Aorta (tissue), 5 donors: ENCODE measurements at regions not wholly inside any gene's neighbourhood (a gene's known extent, or its start where the extent isn't known, plus 50 kb on each side); places are given as distances from the start of the nearest gene placed in this dataset.
A peak's percentile ranks its signal among the peaks of the same experiment; 100 is the strongest.

ENCODE experiments used
- ATAC-seq: fragments of 200-7000 bp; cut with Tn5 transposase; one replicate; pipeline ENCODE4 v1.9.1; 2022; ENCODE audit warnings: moderate library complexity; ENCODE audit not compliant: low FRiP score
- DNase-seq, 2 donors: peaks; one replicate each; pipeline ENCODE4 v3.0.0-alpha.2; 2020
- H3K27ac ChIP-seq, 2 donors: one replicate each; pipeline ENCODE4 v1.5.1; 2013; ENCODE audit warnings: low read length in 2 of 2, mild to moderate bottlenecking in 2 of 2, moderate library complexity in 2 of 2, control low read depth in 1 of 2, inconsistent platforms in 1 of 2, low read depth in 1 of 2
- H3K27me3 ChIP-seq, 2 donors: one replicate each; pipeline ENCODE4 v1.6.1; 2013; ENCODE audit warnings: control low read depth in 1 of 2, low read length in 1 of 2, mild to moderate bottlenecking in 1 of 2, moderate library complexity in 1 of 2; ENCODE audit not compliant: insufficient read depth in 2 of 2, control insufficient read depth in 1 of 2
- H3K36me3 ChIP-seq, 2 donors: one replicate each; pipeline ENCODE4 v1.6.1; 2013; ENCODE audit warnings: control low read depth in 1 of 2, low read length in 1 of 2, mild to moderate bottlenecking in 1 of 2; ENCODE audit not compliant: insufficient read depth in 2 of 2, control insufficient read depth in 1 of 2
- H3K4me1 ChIP-seq, 2 donors: one replicate each; pipeline ENCODE4 v1.6.1; 2013; ENCODE audit warnings: low read length in 2 of 2, control low read depth in 1 of 2, mild to moderate bottlenecking in 1 of 2, moderate library complexity in 1 of 2; ENCODE audit not compliant: insufficient read depth in 2 of 2, control insufficient read depth in 1 of 2
- H3K4me3 ChIP-seq, 2 donors: one replicate each; pipeline ENCODE4 v1.5.1; 2013; ENCODE audit warnings: low read length in 2 of 2, control low read depth in 1 of 2, mild to moderate bottlenecking in 1 of 2
- H3K9me3 ChIP-seq: one replicate; pipeline ENCODE4 v1.6.1; 2013; ENCODE audit warnings: mild to moderate bottlenecking, low read length; ENCODE audit not compliant: control insufficient read depth
- WGBS, 2 donors: extraction: QIAGEN DNeasy Blood & Tissue Kit; methylation state at CpG; one replicate each; pipeline ENCODE4 v1.1.7; 2013; 5-methylcytosine and 5-hydroxymethylcytosine counted together
- intact Hi-C, 2 donors: fragments of 100-400 bp; cut with DNase I; formaldehyde crosslinking; loops; one replicate each; pipeline versions ENCODE4 v1.14.2 to v1.15.0; 2022
- donor health status: healthy with polysubstance abuse.
- donor health status: Bipolar disorder and iron deficiency.
- donor health status: DM: no; HTN: no; CAD: no.
- donor health status: DM: no; HTN: no; CAD: no.
- donor health status: DM: yes; HTN: yes; CAD: no.

DNA sequence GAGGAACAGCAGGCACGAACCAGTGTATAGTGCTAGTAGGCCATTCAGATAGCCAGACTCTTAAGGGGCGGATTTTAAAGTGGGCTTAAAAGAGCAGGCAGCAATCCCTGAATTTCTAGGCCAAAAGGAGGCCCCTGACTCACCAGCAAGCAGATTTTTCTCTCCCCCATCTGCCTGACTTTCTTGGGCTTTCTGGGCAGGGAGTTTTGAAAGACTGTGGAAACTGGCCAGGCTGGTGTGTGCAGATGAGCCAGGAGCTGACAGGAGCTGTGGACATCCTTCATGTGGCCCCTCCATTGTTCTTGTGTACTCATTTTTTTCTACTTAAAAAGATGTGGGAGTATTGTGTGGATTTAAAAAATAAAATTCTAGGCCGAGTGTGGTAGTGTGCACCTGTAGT is 59.0 kb downstream of the GLI2 start:
- ATAC-seq (no peak), DNase-seq (no peak)
- intact Hi-C loops: no loop called here
- H3K9me3 ChIP-seq: no peaks in the 10 kb centered on the region
- H3K27me3 ChIP-seq: no peaks in the 10 kb centered on the region
- no peaks in the 10 kb centered on the region for H3K4me1 ChIP-seq
- 87 to 94% methylated on average over 3 of the region's 3 CpGs for WGBS, 2 donors
- H3K27ac ChIP-seq: no peak overlapping the region
- no peak overlapping the region for H3K4me3 ChIP-seq
- no peaks in the 10 kb centered on the region for H3K36me3 ChIP-seq

DNA sequence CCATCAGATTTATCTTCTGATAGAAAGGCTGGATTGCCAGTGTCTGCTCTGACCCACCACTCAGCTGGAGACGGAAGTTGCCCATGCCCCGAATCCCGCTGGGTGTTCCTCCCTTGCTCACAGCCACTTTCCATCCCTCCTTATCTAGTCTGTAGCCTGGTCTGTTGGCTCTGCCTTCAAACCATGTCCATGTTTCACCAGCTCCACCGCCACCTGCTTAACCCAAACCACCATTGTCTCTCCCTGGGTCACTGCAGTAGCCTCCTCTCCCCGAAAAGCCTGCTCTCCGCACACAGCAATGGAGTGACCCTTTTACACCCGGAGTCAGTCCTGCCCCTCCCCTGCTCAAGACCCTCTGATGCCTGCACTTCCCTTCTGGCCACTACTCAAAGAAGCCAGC is 60.4 kb downstream of the GLI2 start:
- Histone ChIP-seq H3K27ac (no peak overlapping the region), H3K9me3 (no peaks in the 10 kb centered on the region), H3K27me3 (no peaks in the 10 kb centered on the region), H3K36me3 (no peaks in the 10 kb centered on the region), H3K4me3 (no peak overlapping the region), H3K4me1 (no peaks in the 10 kb centered on the region)
- 95 to 96% methylated on average over 7 of the region's 7 CpGs for WGBS, 2 donors
- intact Hi-C loops: no loop called here
- ATAC-seq: no peak
- no peak for DNase-seq

DNA sequence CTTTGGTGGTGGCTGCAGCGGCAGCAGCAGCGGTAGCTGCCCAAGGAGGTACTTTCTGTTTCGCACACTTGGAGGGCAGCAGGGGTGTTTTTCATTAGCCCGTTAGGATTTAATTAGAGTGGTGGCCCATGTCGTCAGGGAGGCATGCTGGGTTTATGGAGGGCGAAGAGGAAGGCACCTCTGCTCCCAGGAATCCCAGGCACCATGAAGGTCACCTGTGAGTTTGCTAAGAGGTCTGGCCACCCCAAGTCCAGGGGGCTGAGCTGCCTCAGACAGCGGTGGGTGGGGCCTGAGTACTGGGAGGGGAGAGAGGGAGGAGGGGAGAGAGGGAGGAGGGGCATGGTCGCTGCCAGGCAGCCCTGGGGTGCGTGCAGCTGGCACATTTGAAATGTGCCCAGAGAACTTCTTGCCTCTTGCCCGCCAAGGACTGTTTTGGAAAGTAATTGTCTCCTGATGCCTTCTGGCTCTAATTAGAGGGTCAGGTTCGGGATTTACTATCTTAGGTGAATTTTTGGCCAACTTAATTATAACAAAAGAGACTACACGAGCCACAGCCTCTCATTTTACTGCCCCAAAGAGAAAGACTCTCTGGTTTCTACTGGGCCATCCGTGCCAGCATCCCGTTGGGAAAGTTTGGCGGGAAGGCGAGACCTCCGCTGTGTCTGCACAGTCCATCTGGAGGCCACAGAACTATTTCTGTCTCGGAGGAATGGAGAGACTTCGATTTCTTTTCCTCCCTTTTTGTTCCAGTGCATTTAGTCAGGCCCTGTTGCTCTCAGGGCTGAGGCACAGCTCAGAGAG is 62.0 kb downstream of the GLI2 start:
- no peaks in the 10 kb centered on the region for H3K36me3 ChIP-seq
- no peak overlapping the region for H3K4me3 ChIP-seq
- 40 to 46% methylated on average over 19 of the region's 19 CpGs for WGBS, 2 donors
- DNase-seq: no peak
- no peaks in the 10 kb centered on the region for H3K9me3 ChIP-seq
- no peak for ATAC-seq
- H3K27me3 ChIP-seq: no peaks in the 10 kb centered on the region
- intact Hi-C loops: no loop called here
- H3K4me1 ChIP-seq: no peaks in the 10 kb centered on the region
- H3K27ac ChIP-seq: no peak overlapping the region

DNA sequence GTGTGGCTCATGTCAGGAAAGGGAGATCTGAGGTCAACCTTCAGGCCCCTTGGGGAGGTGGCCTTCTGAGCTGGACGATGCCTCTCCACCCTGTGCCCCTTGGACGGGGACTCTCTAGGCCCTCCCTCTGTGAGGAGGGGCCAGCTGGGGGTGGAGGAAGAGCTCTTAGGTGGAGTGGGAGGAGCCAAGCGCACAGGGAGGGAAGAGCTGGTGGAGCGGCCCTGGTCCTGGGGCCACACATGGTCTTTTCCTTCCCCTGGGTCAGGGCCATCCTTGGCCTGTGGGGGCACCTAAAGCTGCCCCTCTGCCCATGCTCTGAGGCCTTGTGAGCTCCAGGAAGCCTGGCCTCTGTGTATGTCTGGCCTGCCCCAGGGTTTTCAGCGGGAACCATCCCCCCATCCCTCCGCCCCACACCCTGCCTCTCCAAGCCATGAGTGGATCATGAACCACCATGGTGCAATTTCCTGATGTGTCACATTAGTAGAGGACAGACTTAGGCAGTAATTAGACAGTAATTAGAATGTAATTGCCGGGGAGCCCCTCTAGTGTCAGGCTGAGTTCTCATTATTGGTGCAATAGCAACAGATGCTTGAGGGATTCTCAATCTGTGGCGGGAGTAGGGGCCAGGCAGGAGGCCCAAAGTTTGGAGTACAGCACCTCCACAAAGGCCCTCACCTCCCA is 63.0 kb downstream of the GLI2 start:
- intact Hi-C loops: no loop called here
- ATAC-seq: no peak
- no peak overlapping the region for H3K27ac ChIP-seq

DNA sequence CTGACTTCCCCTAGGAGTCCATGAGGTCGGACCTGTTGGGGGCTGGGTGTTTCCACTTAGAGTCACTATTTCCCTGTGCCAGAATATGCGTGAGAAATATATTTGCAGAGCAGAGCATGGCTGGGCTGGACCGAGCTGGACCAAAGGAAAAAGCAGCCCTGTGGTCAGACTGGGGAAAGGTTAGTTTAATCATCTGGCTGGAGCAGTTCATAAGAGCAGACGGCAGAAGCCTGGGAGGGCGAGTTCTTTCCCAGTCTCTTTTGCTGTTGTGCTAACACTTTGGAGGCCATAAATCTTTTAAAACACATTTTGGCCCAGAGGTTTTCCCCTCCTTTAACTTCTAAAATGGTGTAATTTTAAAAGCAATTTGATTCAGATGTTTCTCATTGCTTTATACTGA is 66.5 kb downstream of the GLI2 start:
- Histone ChIP-seq H3K4me3 (no peak overlapping the region), H3K27ac (no peak overlapping the region), H3K9me3 (no peaks in the 10 kb centered on the region), H3K27me3 (no peaks in the 10 kb centered on the region), H3K36me3 (no peaks in the 10 kb centered on the region), H3K4me1 (peaks cover 0 to 4% of the 10 kb centered on the region in 2 donors)
- intact Hi-C loops: no loop called here
- WGBS, 2 donors: 5 to 14% methylated on average over 5 of the region's 5 CpGs
- DNase-seq (peak in 1 of 2 donors; percentile 72), ATAC-seq (peak; percentile 76)

More for the DNA sequence above, 63.0 kb downstream of the GLI2 start:
- Histone ChIP-seq H3K27me3 (no peaks in the 10 kb centered on the region), H3K9me3 (no peaks in the 10 kb centered on the region), H3K36me3 (no peaks in the 10 kb centered on the region), H3K4me1 (no peaks in the 10 kb centered on the region), H3K4me3 (no peak overlapping the region)
- 77 to 78% methylated on average over 8 of the region's 8 CpGs for WGBS, 2 donors
- no peak for DNase-seq

DNA sequence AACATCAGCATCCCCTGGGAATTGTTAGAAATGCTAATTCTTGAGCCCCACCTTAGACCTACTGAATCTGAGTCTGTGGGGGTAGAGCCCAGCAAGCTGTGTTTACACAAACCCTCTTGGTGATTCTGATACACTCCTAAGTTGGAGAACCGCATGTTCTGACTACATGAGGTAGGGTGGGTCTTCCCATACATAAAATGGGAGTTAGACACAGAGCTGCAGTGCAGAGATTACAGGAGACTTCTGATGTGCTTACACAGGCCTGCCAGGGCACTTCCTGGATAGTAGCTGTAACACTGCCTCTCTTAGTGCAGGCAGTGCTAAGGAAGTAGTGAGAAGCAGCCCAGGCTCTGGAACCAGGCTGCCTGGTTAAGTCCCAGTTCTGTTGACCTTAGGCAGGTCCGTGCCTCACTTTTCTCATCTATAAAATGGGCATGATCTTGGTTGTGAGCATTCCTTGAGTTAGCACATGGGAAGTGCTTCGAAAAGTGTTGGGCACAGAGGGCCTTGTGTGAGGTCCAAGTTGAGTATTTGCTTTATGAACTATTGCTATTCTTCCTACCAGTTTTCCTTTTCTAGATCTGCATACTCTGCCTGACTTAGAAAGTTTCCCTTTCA is 67.3 kb downstream of the GLI2 start:
- intact Hi-C loops: no loop called here
- ATAC-seq (no peak), DNase-seq (no peak)
- peaks cover 0 to 4% of the 10 kb centered on the region in 2 donors for H3K4me1 ChIP-seq
- peak overlapping the region in 1 of 2 donors; percentile 26 for H3K27ac ChIP-seq
- 42 to 55% methylated on average over 3 of the region's 3 CpGs for WGBS, 2 donors
- H3K9me3 ChIP-seq: no peaks in the 10 kb centered on the region
- no peaks in the 10 kb centered on the region for H3K36me3 ChIP-seq
- no peaks in the 10 kb centered on the region for H3K27me3 ChIP-seq
- H3K4me3 ChIP-seq: no peak overlapping the region

DNA sequence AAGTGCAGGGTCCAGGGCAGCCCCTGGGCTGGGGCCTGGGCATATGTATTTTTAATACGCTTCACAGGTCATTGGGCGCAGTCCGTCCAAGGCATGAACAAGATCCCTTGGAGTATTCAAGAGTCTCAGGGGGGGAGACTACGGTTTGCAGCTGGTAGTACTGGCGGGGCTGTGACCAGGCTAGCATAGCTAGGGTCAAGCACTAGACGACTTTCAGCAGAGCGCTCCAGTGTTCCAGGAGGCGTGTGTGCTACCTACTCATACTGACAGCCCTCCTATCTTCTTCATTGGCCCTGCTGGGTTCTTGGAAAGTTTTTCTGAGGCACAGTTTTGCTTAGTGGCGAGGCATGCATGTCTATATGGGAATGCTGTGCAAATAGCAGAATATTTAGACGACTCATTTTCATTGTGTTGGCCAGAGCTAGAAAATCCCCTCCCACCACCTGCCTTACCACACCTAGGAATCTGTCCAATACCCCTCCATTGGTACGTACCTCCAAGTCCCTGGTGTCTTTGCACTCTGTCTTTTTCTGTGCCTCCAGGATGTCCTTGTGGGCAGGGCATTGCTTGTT is 68.2 kb downstream of the GLI2 start:
- Histone ChIP-seq H3K36me3 (no peaks in the 10 kb centered on the region), H3K27ac (no peak overlapping the region), H3K9me3 (no peaks in the 10 kb centered on the region), H3K27me3 (no peaks in the 10 kb centered on the region), H3K4me3 (no peak overlapping the region), H3K4me1 (peaks cover 0 to 4% of the 10 kb centered on the region in 2 donors)
- intact Hi-C loops: no loop called here
- ATAC-seq: no peak
- 67 to 76% methylated on average over 11 of the region's 11 CpGs for WGBS, 2 donors
- no peak for DNase-seq

DNA sequence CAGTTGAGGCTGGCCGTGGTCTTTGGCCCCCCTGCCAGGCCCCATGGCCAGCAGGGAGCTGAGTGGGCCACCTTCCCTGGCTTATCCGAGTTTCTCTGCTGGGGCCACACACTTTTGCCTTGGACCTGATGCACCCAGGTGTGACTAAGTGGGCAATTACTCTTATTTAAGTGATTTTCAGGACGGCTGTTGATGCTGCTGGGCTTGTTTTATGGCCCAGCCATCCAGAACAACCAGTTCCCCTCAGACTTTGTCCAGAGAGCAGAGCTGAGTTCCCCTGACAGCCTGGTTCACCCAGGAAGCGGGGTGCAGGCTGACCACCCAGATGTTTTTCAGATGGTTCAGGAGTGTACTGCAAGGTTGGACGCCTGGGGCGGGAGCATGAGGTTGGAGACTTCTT is 68.8 kb downstream of the GLI2 start:
- peaks cover 0 to 4% of the 10 kb centered on the region in 2 donors for H3K4me1 ChIP-seq
- WGBS, 2 donors: 75 to 88% methylated on average over 6 of the region's 6 CpGs
- H3K27me3 ChIP-seq: no peaks in the 10 kb centered on the region
- H3K4me3 ChIP-seq: no peak overlapping the region
- H3K9me3 ChIP-seq: no peaks in the 10 kb centered on the region
- intact Hi-C loops: no loop called here
- DNase-seq: no peak
- ATAC-seq: no peak
- no peak overlapping the region for H3K27ac ChIP-seq
- H3K36me3 ChIP-seq: no peaks in the 10 kb centered on the region
